Activated T-cell treated with anti-CD3 and anti-CD28 coated beads for 24 hours (primary cell): ENCODE measurements at regions not wholly inside any gene's neighbourhood (a gene's known extent, or its start where the extent isn't known, plus 50 kb on each side); places are given as distances from the start of the nearest gene placed in this dataset.

Experiments used
- DNase-seq: peaks from one replicate; pipeline ENCODE4 v3.0.0-alpha.2; 2020; ENCODE audit warnings: low read depth

- DNase-seq, result no peak
Measured at GRCh38 chr5:105812304-105812703, 1858.4 kb downstream of the EFNA5 start.

GRCh38 chr5:105807951-105808350 is 1862.8 kb downstream of the EFNA5 start:
- DNase-seq, result no peak

GRCh38 chr5:105807290-105807689 is 1863.4 kb downstream of the EFNA5 start:
- DNase-seq, result no peak

- DNase-seq, result no peak
Measured at GRCh38 chr5:105806596-105806995, 1864.1 kb downstream of the EFNA5 start.

GRCh38 chr5:105803431-105803830 is 1867.3 kb downstream of the EFNA5 start:
- DNase-seq, result no peak

- DNase-seq, result no peak
Measured at GRCh38 chr5:105794578-105794977, 1876.2 kb downstream of the EFNA5 start.

GRCh38 chr5:105789246-105789645 is 1881.5 kb downstream of the EFNA5 start:
- DNase-seq, result no peak

- DNase-seq, result no peak
Measured at GRCh38 chr5:105783811-105784210, 1886.9 kb downstream of the EFNA5 start.

GRCh38 chr5:105782501-105782900 is 1888.2 kb downstream of the EFNA5 start:
- no peak for DNase-seq

GRCh38 chr5:105773241-105773640 is 1897.5 kb downstream of the EFNA5 start:
- DNase-seq, result no peak

GRCh38 chr5:105767267-105767666 is 1903.5 kb downstream of the EFNA5 start:
- DNase-seq, result no peak

- no peak for DNase-seq
Measured at GRCh38 chr5:105762728-105763127, 1908.0 kb downstream of the EFNA5 start.

GRCh38 chr5:105754056-105754455 is 1916.7 kb downstream of the EFNA5 start:
- no peak for DNase-seq

- DNase-seq, result no peak
Measured at GRCh38 chr5:105752801-105753200, 1917.9 kb downstream of the EFNA5 start.

GRCh38 chr5:105751908-105752307 is 1918.8 kb downstream of the EFNA5 start:
- DNase-seq, result no peak

GRCh38 chr5:105745111-105745510 is 1925.6 kb downstream of the EFNA5 start:
- DNase-seq, result no peak

GRCh38 chr5:105740242-105740641 is 1930.5 kb downstream of the EFNA5 start:
- DNase-seq, result no peak

- no peak for DNase-seq
Measured at GRCh38 chr5:105739732-105740131, 1931.0 kb downstream of the EFNA5 start.

GRCh38 chr5:105735704-105736103 is 1935.0 kb downstream of the EFNA5 start:
- DNase-seq, result no peak

GRCh38 chr5:105730982-105731381 is 1939.8 kb downstream of the EFNA5 start:
- no peak for DNase-seq

- no peak for DNase-seq
Measured at GRCh38 chr5:105726093-105726492, 1944.6 kb downstream of the EFNA5 start.

GRCh38 chr5:105708442-105708841 is 1962.3 kb downstream of the EFNA5 start:
- DNase-seq, result no peak

GRCh38 chr5:105702323-105702722 is 1968.4 kb downstream of the EFNA5 start:
- no peak for DNase-seq

GRCh38 chr5:105696440-105696839 is 1974.3 kb downstream of the EFNA5 start:
- DNase-seq, result no peak

- no peak for DNase-seq
Measured at GRCh38 chr5:105695941-105696340, 1974.8 kb downstream of the EFNA5 start.
